ENCODE measurements at regions not wholly inside any gene's neighbourhood (a gene's known extent, or its start where the extent isn't known, plus 50 kb on each side); places are given as distances from the start of the nearest gene placed in this dataset.

DNA sequence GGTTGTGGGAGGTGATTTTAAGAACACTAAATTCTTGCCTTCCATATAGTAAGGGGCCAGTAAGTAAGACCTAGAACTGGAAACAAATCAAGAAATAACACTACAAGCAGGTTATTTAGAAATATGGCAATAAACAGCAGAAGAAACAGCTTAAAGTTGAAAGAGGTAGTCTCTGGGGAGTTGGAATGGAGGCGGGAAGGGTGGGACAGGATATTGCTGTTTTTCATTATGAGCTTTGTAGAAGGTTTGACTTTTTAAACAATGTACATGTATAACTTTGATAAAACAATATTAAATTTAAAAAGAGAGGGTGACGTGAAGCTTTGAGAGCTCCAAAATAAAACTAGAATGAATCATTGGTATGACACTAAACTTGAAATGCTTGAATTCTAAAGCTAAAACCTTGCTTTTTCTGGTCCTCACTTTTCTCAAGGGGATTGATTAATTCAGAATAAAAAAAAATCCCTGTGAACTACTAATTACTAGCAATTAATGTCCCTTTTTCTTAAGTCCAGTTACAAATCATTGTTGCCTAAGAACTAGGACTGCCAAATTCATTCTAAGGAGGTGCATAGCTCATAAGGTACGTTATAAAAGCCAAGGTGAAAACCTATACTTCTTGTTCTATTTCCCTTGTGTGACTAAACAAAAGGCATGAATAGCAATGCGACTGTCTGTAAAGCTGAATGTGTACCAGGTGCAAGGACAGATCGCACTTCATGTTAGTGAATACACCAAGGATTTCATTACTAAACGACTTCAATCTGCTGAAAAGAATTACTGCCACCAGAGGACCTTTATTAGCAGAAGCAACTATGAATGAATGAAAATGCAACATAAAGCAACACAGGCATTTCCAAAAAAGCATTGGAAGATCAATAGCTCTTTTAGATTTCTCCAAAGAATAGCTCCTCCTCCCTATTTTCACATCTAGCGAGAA lies 177.5 kb downstream of the RBM43 start:
- no peak for DNase-seq (ENCODE audit: low read depth in 2 of 2)

DNA sequence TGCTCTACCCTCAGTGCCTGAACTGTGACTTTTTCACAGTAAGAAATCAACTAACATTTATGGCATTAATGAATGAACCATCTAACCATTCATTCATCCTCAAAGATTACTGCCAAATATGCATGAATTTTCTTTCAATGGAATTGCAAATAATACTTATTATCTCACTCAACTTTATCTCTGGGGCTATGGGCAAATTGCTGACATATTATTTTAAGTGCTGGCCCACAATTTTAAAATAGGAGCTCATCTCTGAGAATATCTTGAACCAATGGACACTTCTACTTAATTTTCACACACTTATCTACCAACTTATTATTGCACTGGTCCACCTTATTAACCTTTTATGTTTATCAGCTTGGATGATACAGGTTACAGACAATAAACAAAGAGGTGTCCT lies 182.8 kb downstream of the RBM43 start:
- no peak for DNase-seq (ENCODE audit: low read depth in 2 of 2)

DNA sequence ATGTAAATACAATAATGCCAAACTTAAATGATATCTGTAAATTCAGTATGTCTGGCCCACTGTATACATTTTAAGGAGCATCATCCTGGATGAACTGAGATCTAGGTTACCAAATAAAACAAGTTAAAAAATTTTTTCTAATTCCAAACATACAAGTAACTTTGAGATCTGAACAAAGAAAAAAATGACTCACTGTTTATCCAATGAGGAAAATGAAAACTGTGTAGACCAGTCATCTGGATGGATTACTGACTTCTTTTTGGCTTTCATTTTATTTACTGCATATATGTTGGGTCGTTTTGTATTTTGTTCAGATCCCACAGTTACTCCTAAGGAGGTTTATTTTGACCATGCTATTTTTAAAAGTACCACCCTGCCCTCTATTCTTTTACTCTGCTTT lies 189.8 kb downstream of the RBM43 start:
- no peak for DNase-seq (ENCODE audit: low read depth in 2 of 2)

DNA sequence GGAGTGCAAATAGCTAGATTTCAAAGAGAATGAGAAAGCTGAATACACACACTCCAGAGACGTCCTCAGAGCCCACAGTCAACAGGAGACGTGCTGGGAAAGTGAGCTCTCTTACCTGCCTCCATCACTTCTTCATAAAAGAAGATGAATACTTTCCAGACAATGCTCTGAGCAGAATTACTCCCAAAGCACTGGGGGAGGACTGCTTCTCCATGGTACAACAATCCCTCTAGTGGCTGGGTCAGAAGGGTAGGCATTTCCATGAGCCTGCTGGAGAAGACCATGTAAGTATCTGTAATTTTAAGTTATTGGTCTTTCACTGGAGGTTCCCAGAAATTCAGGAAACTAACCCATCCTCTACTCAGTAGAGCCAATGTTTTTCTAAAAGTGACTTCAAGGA lies 190.3 kb downstream of the RBM43 start:
- DNase-seq (ENCODE audit: low read depth in 2 of 2), result no peak

DNA sequence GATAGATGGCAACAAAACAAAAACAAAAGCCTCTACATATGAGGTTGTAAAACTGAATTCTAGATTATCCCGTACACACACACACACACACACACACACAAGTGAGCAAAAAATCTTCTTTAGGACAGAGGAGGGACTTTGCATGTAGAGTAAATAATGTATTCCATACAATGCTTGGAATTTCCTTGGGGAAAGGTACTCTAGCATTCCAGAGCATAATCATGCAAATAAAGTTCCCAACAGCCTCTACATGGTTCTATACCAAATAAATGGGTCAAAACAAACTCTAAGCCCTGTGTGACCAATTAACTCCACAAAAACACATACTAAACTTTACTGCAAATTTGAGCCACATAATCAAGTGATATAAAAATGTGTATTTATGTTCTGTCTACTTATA lies 191.4 kb downstream of the RBM43 start:
- DNase-seq (ENCODE audit: low read depth in 2 of 2), result no peak

DNA sequence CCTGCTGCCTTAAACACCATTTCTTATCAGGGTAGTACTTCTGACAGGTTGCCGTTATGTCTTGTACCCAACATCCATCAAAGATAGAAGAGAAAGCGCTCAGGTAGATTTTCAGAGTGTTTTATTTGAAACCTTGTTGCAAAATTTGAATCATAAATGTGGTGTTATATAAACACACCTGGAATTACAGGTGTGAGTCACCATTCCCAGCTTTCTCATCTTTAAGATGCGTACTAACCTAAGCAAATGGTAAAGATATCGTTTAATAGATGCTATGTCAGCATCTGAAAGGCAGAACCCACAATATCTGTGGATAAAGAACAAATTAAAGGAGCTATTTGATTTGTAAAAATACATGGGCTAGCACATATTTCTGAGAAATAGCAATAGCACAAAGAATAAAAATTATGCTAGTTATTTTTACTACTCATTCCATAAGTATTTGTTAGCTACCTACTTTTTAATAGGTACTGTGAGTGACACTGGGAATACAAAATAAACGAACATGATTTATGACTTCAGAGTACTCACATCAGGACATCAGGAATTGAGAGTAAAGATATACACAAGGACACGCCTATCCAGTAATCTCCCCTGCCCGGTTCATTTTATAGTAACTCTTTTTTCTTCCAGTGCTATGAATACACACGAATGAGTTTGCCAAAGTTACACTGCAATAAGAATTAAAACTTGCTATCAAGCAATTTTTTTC lies 193.8 kb downstream of the RBM43 start:
- DNase-seq (ENCODE audit: low read depth in 2 of 2), result no peak

DNA sequence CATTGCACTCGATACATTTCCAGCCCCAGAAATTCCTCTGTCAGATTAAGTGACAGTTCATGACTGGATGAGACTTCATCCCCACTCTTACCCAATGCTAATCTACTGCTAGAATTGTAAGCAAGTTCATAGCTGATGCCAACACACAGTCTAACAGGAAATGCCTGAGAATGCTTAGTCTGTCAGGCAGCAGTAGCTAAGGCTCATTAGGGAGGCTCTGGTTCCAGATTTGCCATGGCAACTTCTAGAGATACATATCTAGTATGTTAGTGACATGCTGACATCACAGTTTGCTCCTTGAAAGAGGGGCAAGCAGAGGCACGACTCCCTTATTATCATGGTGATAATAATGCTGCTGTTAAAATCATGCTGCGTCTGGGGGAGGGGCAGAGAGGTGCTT lies 198.4 kb downstream of the RBM43 start:
- no peak for DNase-seq (ENCODE audit: low read depth in 2 of 2)

DNA sequence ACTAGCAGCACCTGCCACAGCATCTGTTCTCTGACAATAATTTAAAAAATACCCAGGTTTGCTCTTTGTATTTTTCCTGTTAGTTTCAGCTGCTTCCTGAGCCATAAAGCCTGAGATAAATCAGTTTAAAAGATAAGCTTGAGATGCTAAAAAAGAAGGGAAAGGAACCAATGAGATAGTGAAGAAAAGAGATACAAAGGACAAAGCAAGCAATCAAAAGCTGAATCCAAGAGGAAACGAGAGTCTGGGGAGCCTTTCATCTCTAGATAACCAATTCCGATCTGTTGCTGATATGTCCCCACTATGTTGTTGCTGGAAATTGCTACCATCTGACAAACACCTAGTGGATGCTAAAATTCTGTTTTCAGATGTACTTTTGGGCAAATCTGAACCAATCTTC lies 201.4 kb downstream of the RBM43 start:
- DNase-seq (ENCODE audit: low read depth in 2 of 2), result no peak

DNA sequence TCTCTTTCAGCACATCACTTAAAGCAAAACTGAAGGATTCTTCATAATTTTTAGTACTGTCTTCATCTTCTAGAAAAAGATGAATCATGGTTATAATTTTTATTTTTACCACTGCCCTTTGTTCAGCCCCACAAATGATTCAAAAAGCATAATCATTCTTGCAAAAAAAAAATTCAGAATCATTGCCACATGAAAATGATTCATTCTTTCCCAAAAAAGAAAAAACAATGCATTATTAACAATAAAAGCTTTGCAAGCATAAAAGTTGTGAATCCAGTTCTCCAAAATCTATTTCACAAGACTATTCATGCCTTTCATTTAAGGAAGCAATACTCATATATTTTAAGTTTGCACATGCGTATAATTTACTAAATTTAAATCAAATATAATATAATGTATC lies 204.8 kb downstream of the RBM43 start:
- no peak for DNase-seq (ENCODE audit: low read depth in 2 of 2)

DNA sequence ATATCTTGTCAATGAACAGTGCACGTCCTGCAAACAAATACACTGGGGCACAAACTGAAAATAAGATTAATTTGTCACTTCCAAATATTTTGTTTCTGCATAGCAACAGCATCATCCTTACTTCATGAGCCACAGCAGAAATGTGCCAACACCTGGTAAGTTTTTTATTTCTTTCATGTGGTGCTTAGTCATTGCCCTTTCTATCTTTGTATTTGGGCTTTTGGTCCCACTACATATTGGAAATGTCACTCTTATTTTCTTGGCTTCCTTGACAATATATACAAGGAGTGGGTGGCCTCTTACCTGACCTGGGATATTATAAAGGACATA lies 208.0 kb downstream of the RBM43 start:
- no peak for DNase-seq (ENCODE audit: low read depth in 2 of 2)

DNA sequence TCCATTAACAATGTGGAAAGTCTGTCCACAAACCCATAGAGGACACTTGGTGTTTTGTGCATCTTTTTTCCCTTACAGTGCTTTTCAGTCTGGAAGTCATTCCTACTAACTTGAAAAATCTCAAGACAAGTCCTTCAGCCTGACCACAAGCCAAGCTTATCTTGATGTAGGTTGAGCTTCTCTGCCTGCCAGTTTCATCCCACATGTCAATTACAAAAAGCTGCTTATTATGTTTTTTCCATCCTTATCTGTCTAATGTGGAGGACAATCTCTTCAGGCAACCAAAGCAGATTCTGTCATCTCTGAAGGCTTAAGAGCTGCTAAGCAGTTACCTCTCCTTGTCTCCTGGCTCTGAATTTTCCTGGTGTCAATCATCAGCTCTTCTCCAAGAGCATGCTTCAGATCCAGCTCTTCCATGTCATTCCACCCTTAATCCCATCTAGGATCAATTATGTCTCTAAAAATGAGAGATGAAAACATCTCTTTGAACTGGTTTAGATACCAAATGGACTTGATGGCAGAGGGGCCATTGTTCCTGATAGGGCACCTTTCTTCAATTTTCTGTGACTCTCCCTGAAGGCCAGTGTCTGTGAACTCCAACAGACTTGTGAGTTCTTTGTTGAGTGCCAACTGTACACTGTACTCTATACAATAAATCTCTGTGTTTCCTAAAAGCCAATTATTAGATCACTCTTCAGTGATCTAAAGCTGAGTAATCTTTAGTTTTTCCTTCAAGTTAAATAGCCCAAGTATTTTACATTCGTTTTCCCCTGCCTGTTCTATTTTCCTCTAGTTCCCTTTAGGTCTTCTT lies 208.6 kb downstream of the RBM43 start:
- no peak for DNase-seq (ENCODE audit: low read depth in 2 of 2)

DNA sequence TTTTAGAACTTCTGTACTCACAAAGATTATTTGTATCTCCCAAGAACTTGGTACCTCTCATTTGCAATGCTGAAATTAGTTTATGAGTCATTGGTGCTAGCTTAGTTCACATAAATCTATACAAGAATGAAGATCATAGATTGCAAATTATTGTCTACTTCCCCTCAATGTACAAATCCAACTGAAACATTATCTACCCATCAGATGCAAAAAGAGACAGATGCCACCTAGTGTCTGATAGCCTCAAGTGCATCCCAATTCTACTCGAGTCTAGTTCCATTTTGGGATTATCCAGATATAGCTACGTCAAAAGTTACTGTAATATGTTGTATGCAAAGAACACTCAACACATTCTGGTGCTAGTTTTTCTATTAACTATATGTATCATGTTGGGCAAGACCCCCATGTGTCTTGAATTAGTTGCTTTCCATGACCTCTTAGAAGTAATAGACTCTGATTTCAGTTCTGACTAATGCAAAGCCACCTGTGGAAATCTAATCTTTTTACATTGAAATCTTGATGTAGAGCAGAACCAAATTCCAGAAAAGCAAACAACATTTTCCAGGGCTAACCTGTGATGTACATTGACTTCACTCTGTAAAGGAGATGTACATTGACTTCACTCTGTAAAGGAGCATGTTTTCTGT lies 210.0 kb downstream of the RBM43 start:
- peak in 1 of 2 donors; percentile 7 for DNase-seq (ENCODE audit: low read depth in 2 of 2)

DNA sequence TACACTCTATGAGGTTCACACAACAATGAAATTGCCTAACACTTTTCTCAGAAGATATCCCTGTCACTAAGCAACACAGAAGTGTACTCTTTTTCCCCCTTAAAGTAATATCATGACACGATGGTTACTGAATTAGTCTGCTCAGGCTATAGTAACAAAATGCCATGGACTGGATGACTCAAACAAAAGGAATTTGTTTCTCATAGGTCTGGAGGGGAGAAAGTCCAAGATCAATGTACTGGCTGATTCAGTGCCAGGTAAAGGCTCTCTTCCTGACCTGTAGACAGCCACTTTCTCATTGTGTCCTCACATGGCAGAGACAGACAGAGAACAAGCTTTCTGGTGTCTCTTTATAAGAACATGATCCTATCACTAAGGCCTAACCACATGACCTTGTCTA lies 211.9 kb downstream of the RBM43 start:
- DNase-seq (ENCODE audit: low read depth in 2 of 2), result no peak

DNA sequence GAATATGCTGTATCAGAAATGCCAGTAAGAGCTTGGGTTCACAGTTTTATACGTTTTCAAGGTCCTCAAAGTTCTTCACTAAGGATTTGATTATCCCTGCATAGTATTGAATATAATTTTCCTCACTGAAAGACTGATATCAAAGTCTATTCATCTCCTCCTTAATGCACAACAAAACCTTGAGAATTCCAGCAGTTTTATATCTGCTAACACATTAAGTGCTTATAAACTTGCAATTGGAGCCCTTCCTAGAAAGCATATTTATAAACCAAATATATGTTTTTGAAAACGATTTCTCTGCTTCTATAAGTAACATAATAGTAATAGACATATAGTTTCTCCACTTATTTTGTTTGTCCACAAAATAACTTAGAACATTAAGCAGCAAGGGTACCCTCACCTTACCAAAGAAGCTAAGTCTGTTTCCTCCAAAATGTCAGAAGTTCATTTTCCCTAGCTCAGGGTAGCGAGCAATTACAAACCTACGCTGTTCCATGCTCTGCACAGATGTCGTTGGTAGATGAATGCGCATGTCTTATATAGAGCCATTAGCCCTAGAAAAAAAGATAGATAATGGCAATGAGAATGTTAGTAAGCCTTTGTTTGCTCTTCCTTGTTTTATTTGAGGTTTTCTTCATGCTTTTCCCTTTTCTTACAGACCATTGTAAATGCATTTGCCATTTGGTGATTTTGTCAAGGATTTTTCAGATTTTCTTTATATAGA lies 213.2 kb downstream of the RBM43 start:
- no peak for DNase-seq (ENCODE audit: low read depth in 2 of 2)

DNA sequence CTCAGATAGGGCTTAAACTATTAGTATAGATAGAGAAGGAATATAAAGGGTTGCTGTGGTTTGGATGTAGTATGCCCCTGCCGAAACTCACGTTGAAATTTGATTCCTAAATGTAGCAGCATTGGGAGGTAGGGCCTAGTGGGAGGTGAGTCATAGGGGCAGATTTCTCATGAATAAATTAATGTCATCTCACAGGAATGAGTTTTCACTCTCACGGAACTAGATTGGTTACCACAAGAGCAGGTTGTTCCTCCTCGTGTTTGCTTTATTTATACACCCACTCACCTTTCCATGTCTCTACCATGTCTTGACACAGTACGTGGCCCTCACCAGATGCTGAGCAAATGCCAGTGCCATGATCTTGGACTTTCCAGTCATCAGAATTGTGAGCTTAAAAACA lies 218.2 kb downstream of the RBM43 start:
- no peak for DNase-seq (ENCODE audit: low read depth in 2 of 2)

DNA sequence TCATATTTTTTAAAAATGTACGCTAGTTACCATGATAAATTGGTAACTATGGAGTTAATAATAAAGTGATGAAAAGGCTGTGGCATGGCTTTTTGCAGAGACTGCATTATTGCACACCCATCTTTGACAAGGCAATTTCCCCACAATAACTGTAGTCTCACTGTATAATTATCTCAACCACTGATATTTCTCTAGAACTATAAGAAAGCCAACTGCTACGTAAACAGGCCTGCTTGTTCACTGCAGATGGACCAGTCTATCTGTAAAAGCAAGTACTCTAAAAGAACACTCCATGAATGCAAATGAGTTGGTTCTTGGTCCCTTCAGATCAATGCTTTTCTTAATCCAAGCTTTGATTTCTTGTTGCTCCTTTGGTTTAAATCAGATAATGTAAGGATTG lies 218.7 kb downstream of the RBM43 start:
- DNase-seq (ENCODE audit: low read depth in 2 of 2), result no peak

DNA sequence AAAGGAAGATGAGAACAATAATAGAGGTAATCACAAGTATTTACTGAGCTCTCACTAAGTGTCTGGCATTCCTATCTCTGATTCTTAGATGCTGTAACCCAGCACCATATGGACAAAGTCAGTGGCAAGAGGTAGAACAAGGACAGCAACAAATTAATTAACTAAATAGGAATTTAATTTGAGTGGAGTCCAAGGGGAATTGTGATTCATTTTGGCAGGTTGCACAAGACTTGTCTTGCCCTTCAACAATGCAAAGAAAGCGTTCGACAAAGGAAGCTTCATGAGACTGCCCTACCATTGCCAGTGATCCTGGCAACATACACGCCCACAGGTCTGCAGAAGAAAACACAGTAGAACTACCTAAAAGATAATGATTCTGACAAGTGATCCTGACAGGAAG lies 221.6 kb downstream of the RBM43 start:
- no peak for DNase-seq (ENCODE audit: low read depth in 2 of 2)

DNA sequence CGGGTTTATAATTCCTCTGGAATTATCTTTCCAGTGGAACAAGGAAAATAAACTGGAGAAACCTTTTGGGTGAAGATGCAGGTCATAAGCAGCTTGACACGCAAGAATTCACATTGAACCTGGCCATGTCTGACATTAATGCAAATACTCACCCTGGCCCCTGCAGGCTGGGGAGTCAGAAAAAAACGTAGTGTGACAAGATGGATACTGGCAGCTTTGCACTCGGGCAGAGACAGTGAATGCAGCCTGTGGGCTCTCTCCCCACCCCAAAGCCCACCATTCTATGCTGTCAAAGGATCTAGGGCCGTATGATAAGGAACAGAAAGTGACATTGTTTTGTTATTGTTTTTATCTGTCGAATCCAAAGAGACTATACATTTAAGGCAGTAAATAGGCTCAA lies 223.1 kb downstream of the RBM43 start:
- DNase-seq (ENCODE audit: low read depth in 2 of 2), result no peak

DNA sequence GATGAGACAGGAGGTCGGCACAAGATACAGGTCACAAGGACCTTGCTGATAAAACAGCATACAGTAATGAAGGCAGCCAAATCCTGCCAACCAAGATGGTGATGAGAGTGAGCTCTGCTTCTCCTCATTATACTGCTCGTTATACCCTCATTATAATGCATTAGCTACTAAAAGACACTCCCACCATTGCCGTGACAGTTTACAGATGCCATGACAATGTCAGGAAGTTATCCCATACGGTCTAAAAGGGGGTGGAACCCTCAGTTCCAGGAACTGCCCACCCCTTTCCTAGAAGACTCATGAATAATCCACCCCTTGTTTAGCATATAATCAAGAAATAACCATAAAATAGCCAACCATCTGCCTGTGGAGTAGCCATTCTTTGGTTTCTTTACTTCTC lies 224.2 kb downstream of the RBM43 start:
- no peak for DNase-seq (ENCODE audit: low read depth in 2 of 2)

DNA sequence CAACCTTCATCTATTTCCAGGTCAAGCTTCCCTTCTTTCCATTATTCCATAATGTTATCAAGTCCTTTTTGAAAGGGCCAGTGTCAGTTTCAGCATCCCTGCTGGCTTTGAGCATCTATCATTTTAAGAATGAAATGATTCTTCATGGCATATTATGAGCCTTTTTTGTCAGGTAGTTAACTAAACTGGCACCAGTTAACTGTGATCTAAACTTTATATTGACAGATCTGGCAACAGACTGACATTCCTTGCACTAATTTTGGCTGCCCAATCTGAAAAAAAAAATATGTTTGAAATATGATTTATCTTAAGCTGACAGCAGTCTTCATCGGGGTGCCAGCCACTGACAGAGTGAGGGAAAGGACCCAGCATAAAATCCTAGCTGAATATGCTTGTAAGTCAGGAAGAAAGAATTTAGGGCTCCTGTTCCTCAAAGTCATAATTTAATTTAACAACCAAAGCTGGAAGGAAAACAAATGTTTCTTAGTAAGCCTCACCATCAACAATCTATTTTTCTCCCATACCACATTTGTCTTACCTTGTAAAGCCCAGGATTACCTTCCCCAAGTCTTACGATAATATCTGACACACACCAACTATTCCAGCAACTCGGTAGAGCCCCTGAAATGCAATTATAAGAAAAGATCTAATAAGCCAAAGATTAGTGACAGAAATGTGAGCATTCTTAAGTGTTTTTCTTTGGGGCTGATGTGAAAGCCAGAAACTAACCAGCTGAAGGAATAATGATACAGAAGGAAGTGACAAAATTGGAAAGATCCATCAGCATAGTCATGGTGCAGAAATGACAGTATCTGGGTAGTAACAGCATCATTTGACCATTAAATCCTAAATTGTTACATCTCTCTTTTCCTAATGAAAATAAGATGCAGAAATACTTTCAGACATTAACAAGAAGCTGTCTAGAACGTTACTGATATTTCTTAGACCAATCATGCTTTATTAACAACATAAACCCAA lies 228.1 kb downstream of the RBM43 start:
- no peak for DNase-seq (ENCODE audit: low read depth in 2 of 2)
